NCI-H510A (cell line): ENCODE measurements at regions not wholly inside any gene's neighbourhood (a gene's known extent, or its start where the extent isn't known, plus 50 kb on each side); places are given as distances from the start of the nearest gene placed in this dataset.
"Not testable (repeated sequence)": the region's sequence is repeated elsewhere in the genome, so short reads cannot be mapped to it uniquely, and the experiment has no call there.

Experiments used
- DNase-seq: peaks from one replicate; lab custom pipeline; 2025; lab: John Stamatoyannopoulos, UW

DNA sequence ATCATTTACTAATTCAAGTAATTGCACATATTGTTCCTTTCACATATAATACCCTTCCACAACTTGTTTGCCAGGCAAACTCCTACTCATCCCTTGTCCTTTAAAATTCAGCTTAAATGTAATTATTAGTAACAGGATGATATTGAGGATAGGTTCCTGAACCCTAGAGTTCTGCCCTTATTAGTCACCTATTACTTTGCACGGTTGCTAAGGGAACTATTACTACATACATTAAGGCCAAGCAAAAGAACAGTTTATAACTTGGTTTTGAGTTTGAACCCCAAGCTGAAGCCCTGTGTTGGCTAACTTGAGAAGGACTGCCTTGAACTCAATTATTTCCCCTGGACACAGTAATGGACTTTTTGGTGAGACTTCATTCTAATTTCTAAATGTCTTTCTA lies 529.7 kb downstream of the IGSF11 start:
- DNase-seq: no peak

DNA sequence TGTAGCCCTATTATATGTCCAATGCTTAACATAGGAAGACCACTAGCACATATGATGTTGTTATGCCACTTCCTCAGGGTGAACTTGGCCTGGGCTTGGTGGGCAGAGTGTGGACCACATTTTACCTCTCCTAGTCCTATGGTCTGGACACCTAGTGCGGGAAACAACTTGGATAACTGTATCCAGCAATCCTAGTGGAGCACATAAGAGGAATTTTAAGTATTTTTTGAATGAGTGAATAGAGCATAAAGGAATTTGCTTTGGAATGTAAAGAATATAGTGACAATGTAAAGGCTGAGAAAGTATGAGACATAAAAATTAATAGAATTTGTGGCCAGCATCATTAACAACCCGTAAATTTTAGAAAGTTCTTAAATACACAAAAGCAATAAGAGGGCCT lies 528.9 kb downstream of the IGSF11 start:
- no peak for DNase-seq

DNA sequence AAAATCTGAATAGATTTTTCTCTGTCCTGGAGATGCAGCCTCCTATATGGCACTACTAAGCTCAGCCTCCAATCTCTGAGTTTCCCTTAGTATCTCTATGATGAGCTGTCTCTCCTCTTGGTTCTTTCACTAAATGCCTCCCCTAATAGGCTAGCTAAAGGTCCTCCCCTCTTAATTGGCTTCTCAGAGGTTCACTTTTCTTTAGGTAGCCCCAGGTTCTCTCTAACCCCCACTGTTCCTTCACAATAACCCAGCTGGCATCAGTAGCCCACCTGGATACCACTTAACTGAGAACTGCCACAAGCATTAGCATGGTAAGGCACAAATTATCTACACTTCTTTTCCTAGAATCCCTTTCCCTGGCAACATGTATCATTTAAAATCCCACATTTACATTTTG lies 523.2 kb downstream of the IGSF11 start:
- DNase-seq: no peak

DNA sequence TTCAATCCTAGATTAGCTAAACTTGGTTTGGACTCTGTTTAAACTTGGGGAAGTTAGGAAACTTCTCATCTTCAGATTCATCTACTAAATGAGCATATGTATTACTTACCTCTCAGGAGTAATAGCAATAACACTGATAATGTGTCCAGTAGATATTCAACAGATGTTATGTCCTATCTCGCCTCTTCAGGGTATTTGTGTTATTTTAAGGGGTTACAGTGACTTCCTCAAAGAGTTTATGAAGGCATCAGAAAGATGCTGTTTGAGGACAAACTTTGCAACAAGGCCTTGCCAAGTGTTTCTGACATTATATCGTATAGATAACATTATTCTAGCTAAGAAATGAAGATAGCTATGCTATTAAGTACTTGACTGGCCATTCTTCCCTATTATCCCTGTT lies 522.3 kb downstream of the IGSF11 start:
- DNase-seq: no peak

DNA sequence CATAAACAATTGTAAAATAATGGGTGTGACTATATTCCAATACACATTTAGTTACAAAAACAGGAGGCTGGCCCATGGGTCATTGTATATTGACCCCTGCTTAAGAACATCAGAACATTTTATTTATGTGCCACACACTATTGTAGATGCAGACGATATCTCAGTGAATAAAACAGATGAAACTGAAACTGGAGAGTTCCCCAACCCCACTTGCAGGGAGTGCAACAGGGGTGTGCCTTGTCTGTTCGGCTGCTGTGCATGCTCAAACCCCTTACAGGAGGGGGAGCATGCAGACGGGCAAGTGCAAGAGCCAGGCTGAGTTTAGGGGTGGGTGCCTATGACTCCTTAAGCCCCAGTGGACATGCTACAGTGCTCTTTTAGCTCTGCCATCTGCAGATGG lies 509.6 kb downstream of the IGSF11 start:
- no peak for DNase-seq

DNA sequence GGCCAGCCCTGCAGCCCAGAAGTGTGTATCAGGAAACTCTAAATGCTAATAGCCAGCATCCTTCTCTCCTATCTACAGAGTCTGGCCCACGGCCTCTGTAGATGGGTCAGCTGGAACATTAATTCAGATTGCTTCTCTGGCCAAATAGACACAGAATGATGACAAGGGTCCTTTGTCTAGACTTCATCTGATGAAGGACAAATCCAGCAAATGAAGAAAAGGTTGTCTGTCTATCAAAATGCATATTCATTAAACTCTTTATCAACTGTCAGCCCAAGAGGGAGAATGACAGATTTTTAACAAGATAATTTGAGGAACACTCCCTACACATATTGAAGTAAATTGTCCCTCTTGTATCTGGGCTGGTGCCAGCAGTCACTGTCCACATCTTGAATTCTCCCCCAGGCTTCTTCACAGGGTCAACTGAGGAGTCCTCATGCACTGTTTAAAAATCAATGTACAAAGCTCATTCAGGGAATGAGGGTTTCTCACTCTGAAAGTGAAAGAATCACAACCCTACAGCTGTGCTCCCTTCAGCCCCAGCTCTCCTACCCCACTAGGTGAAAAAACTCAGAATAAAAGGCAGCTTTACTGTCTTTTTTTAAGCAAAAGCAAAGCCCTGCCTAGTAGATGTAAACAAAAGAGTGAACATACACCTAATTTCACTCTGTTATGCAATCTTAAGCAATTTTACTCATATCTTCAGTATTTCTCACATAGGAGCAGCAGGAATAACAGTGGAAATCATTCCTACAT lies 507.7 kb downstream of the IGSF11 start:
- DNase-seq: no peak

DNA sequence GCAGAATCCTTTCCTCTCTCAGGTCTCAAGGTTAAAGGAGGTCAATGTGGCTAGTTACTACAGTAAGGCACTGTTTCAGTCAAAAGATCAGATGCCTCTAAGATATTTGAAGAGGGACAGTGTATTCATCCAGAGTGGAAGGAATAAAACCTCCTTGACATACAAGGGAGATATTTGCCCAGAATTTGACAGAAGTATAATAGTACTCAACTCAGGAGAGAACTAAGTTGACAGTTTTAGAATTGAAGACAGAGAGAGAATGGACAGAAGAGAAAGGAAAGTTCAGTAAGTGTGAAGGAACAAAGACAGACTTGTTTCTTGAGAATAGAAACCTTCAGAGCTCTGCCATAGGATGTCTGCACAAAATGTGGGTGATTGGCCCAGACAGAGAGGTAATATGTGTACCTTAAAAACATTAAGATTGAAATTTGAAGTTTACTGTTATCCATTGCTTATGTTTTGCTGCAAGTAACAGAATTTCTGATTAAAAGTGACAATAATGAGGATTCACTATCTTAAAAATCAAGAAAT lies 507.1 kb downstream of the IGSF11 start:
- no peak for DNase-seq

DNA sequence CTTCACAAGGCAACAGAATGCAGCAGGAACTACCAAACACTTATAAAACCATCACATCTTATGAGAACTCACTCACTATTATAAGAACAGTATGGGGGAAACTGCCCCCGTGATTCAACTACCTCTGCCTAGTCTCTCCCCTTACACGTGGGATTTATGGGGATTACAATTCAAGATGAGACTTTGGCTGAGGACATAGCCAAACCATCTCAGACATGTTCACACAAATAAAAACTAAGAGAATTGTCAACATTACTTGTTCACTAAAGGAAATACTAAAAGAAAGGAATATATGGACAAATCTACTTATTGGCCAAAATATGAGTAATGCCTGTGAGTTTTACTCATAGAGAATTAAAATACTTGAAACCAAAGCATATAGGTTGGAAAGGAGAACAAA lies 505.1 kb downstream of the IGSF11 start:
- no peak for DNase-seq

DNA sequence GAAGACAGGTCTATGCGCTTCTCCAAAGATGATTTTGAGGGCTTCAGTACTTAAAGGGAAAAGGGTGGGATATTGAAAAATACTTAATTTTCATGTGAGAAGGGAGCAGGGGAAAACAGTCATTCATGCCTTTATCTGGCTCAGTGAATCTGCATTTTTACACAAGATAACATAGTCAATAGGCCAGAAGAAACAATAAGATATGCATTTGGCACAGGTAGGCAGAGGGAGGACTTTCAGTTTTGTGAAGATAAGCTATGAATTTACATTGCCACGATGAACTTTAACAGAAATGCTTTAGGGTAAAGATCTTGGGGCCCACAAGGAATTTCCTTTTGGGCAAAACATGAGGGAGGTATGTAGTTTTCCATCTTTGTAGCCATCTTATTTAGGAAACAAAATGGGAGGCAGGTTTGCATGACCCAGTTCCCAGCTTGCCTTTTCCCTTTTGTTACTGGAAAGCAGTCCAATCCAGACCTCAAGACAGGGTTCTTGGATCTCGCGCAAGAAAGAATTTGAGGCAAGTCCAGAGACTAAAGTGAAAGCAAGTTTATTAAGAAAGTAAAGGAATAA lies 504.2 kb downstream of the IGSF11 start:
- DNase-seq: no peak

DNA sequence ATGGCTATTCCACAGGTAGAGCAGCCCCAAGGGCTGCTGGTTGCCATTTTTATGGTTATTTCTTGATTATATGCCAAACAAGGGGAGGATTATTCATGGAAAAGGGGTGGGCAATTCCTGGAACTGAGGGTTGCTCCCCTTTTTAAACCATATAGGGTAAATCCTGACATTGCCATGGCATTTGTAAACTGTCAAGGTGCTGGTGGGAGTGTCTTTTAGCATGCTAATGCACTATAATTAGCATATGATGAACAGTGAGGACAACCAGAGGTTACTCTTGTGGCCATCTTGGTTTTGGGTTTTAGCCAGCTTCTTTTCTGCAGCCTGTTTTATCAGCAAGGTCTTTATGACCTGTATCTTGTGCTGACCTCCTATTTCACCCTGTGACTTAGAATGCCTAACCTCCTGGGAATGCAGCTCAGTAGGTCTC lies 503.7 kb downstream of the IGSF11 start:
- DNase-seq: not testable (repeated sequence)

DNA sequence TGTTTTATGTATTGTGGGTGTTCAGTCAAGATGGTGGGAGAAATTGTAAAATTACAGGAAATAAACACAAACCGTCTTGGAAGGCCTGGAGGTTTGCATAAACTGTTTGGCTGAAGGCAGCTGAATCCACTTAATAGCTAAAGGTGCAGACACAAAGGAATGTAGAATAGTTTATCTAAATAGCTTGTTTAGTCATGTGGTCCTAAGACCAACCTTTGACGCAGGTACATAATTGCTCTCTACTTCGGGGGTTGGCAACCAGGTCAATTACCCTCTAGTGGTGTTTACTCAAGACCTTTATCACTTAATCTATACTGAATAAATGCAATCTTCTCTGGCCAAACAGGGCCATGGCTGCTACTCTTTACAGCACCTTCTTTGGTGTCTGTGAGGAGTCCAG lies 502.8 kb downstream of the IGSF11 start:
- DNase-seq: no peak

DNA sequence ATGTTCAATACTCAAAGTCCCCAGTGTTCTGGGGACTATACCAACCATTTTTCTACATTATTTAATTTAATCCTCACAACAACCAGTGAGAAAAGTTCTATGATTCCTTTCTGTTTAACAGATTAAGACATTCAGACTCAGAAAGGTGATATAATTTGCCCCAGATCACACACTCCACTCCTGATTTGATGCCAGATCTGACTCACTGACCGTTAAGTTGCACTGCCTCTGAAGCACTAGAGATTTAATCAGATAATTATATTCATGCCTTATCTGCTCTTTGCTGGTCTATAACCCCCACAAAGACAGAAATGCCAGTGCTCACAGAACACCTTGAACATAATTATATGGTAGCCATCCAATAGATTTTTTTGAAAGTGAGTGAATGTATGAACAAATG lies 501.0 kb downstream of the IGSF11 start:
- DNase-seq: no peak

DNA sequence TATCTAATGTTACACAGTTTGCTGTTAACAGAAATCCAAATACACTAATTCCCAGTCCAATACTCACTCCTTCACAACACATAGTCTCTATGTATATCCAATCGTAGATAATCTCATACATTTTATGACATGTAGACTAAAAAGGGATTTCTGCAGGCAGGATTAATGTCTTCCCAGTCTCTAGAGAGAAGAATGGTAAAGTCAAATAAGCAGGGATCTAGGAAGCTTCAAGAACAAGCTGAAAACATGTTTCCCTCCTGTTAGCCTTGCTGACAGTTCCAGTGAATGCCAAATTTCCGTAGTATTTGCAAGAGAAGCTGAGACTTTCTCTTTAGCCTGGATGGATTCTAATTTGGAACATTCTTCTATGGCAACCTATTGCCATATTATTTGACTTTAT lies 500.1 kb downstream of the IGSF11 start:
- no peak for DNase-seq

DNA sequence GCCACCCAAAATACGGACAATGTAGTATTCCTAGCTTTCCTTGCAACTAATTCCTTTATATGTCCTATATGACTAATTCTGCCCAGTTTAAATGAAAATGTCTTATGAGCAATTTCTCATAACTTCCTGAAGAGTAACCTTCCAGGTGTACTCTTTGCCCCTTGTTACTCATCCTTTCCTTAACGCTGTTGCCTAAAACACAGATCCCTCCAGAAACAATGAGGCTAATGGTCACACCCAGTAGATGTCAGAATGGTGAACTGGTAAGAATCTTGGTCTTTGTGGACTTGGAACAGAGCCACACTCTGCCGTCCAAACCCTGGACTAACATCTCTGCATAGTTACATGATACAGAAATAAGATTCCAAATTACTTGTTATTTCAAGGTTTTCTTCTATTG lies 497.9 kb downstream of the IGSF11 start:
- no peak for DNase-seq

DNA sequence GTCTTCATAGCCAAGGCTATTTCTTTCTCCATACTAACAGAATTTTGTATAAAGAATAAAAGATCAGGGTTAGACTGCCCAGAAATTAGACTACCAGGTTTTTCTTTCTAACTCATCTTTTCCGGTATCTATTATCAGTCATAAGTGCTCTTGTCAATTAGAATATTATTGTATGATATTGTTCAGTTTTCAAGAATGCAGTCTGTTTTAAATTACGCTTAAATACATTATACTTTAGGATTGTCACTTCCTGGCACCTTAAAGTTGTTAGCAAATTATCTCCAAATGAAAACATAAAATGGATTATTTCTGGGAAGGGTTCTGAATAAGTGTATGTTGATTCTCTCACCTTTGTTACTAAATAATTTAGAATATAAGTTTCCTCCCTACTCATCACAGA lies 497.2 kb downstream of the IGSF11 start:
- no peak for DNase-seq

DNA sequence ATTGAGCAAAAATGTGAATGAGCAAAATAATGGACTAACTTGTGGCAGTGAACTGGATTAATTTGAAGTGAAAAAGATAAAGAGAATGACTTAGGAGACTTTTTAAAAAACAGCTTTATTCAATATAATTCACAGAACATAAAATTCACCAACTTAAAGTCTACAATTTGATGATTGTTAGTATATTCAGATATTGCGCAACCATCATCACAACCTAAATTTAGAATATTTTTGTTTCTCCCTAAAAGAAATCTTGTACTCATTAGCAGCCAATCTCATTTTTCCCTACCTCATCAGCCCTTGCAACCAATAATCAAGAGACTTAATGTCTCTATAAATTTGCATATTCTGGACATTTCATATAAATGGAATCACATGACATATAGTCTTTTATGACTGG lies 496.5 kb downstream of the IGSF11 start:
- DNase-seq: no peak

DNA sequence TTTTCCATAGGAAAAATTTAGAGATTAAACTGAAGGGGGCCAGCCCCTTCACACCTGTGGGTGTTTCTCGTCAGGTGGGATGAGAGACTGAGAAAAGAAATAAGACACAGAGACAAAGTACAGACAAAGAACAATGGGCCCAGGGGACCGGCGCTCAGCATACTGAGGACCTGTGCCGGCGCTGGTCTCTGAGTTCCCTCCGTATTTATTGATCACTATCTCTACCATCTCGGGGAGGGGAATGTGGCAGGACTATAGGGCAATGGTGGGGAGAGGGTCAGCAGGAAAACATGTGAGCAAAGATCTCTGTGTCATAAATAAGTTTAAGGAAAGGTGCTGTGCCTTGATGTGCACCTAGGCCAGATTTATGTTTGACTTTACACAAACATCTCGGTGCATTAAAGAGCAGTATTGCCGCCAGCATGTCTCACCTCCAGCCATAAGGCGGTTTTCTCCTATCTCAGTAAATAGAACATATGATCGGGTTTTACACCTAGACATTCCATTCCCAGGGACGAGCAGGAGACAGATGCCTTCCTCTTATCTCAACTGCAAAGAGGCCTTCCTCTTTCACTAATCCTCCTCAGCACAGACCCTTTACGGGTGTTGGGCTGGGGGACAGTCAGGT lies 494.7 kb downstream of the IGSF11 start:
- not testable (repeated sequence) for DNase-seq

DNA sequence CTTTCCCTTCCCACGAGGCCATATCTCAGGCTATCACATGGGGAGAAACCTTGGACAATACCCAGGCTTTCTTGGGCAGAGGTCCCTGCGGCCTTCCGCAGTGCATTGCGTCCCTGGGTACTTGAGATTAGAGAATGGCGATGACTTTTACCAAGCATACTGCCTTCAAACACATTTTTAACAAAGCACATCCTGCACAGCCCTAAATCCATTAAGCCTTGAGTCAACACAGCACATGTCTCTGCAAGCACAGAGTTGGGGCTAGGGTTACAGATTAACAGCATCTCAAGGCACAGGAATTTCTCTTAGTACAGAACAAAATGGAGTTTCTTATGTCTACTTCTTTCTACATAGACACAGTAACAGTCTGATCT lies 494.2 kb downstream of the IGSF11 start:
- not testable (repeated sequence) for DNase-seq

DNA sequence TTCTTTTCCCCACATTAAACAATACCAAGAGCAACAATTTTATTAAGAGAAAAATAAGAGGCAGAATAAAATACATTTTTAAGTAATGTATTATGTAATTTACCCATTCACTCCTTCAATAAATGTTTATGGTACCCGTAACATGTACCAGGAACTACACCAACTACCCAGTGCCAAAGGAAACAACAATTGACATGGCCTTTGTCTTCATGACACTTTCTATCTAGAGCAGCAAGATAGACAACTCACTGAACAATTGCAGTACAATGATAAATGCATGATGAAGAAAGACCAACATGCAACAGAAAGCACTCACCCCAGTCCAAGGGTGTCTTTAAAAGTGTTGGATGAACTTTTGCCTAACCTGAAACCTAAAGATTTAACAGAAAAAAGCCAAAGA lies 493.8 kb downstream of the IGSF11 start:
- no peak for DNase-seq

DNA sequence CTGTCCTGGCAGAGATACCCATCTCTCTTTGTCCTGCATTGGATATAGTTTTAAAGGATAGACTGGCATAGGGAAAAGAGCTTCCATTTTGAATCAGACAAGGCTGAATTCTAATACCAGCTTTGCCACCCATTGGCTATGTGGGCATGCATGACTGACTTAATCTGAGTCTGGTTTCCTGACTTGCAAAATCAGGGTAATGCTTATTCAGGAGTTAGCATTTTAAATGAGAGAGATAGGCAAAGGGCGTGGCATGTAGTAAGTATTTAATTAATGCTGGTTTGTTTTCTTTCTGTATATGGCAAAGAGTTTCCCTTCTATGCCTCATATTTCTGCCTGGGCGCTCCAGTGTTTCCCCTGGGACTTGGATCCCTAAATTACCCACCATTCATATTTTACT lies 492.9 kb downstream of the IGSF11 start:
- no peak for DNase-seq

DNA sequence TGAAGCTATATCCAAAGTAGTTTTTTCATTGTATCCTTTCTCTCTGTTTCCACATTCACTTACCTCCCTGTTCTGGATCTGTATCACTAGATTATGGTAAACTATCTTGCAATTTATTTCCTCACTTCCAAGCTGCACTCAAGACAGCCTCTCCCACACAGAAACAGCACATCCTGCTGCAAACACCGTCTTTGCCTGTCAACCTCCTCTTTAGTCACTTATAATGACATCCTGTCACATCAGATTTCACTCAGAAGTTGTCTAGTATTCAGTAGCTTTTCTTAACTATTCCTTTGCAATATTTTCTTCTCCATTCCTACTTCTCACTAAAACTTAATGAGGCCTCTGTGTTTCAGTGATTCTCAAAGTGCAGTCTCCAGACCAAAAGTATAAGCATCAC lies 490.8 kb downstream of the IGSF11 start:
- no peak for DNase-seq

DNA sequence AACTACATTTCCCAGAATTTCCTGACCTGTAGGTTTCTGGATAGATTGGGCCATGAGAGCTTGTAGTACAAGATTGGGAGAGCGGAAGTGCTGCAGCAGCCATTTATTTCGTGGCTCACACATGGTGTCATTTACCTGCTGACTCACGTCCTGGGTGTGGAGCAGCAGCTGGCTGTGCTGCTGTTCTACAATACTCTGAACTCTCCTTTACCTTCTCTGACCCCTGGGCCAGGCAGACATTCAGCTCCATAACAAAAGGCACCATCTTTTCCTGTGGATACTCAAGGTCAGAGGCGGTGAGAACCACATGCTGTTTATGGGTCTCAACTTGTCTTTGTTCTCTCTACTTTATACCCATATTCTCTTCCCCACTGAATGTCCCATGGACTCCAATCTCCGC lies 490.2 kb downstream of the IGSF11 start:
- DNase-seq: no peak

DNA sequence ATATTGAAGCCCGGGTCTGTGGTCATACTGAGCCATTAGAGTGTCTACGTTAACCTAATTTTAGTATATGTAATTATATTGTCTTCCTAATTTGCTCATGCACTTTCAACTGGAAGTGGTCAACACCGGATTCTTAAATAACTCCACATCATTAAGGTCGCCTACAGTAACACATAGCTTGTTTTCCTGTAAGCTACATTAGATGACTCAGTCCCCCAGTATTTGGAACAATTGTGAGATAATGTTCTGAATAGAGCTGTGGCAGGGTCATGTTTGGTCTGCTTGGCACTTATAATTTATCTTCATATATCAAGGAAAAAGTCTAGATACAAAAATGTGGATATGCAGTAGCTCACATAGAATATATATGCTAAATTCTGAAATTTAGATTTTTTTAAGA lies 486.2 kb downstream of the IGSF11 start:
- no peak for DNase-seq
